Nephron (organoid): ENCODE measurements at regions not wholly inside any gene's neighbourhood (a gene's known extent, or its start where the extent isn't known, plus 50 kb on each side); places are given as distances from the start of the nearest gene placed in this dataset.

Source experiments
- H3K27ac Mint-ChIP-seq, 3 experiments: 2 replicates each; pipeline ENCODE4 v1.8.0; 2020; ENCODE audit warnings: mixed read lengths in 3 of 3, mild to moderate bottlenecking in 2 of 3, moderate library complexity in 1 of 3
- H3K27me3 Mint-ChIP-seq: 2 replicates; pipeline ENCODE4 v1.8.0; 2021; ENCODE audit warnings: low read depth, mild to moderate bottlenecking, moderate library complexity, mixed read lengths
- H3K36me3 Mint-ChIP-seq: 2 replicates; pipeline ENCODE4 v1.8.0; 2020; ENCODE audit warnings: low read depth, mixed read lengths
- H3K4me1 Mint-ChIP-seq: 2 replicates; pipeline ENCODE4 v1.8.0; 2020; ENCODE audit warnings: mixed read lengths
- H3K4me3 Mint-ChIP-seq, 3 experiments: 2 replicates each; pipeline ENCODE4 v1.8.0; 2020; ENCODE audit warnings: mild to moderate bottlenecking in 3 of 3, mixed read lengths in 3 of 3, moderate library complexity in 2 of 3
- H3K9me3 Mint-ChIP-seq: 2 replicates; pipeline ENCODE4 v1.8.0; 2020; ENCODE audit warnings: mixed read lengths
- CTCF ChIP-seq, 3 experiments: fragments of 200-600 bp; sonication (generic); IDR thresholded peaks; one replicate each; pipeline ENCODE4 v1.5.0; 2021; ENCODE audit warnings: antibody characterized with exemption in 3 of 3; ENCODE audit not compliant: unreplicated experiment in 3 of 3

DNA sequence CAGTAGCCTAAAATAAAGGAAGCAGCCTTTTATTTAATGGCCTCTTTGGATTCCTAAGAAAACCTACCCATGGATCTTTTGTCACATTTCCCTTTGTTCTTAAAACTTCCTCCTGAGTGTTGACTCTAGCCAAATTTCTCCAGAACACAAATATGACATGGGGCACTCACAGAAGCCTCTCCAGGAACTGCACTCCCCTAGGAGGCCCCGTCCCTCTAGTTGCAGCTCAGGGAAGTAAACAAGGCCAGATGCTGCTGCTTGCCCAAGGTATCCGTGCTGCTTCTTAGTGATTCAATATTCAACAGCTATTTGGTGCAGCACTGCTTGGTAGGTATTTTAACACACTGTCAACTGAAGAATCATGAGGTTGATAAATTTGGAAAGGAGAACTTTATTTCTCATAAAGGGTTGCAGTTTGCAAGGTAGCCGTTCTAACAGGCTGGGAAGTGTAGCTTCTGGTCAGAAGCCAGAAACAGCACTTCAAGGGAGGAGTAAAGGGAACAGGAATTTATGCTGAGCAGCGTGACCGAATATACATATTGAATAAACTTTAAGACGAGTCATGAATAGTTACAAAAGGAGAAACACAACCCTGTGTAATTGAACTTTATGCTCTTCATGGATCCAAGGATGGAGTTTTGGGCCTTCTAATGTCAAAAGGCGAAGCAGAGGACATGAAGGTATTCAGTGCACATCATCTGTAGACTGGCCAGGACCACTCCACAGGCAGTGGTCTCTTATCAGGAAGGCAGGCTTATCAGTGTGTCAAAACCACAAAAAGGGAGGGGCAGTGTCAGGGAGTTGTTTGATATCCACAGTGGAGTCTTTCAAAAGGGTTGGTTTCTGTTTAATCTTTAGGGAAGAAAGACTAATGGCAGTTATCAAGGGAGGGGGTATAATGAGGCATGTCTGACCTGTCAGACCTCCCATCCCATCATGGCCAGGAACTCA, 63.3 kb downstream of the CD24 start:
- Mint-ChIP-seq H3K27ac (no peak overlapping the region), H3K36me3 (no peaks in the 10 kb centered on the region), H3K4me3 (no peak overlapping the region), H3K4me1 (no peaks in the 10 kb centered on the region), H3K27me3 (no peaks in the 10 kb centered on the region), H3K9me3 (no peaks in the 10 kb centered on the region)
- no peak for TF ChIP-seq CTCF (IDR thresholded peaks at IDR 0.05; ENCODE audit: unreplicated experiment in 3 of 3)

DNA sequence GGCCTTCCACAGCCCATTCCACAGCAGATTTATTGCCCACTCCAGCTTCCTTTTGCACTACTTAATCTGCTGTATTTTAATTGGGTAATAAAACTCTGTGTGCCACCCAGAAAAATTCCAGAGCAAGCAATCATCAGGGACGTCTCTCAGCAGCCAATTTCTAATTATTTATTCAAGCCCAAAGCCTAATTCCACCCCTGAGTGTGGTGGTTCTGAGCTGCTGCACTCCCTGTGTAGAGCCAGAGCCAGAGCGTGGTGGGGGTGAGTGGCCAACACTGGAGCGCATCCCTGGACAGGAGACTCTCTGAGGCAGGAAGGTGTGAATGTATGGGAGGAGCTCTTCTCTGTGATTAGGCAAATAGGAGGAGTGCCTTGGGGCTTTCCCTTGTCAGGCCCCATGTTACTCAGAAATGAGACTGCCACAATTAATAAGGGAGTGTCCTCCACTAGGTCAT, 66.1 kb downstream of the CD24 start:
- H3K27ac Mint-ChIP-seq = peak overlapping the region; percentile 41 to 85 (median 42)
- no peak for TF ChIP-seq CTCF (IDR thresholded peaks at IDR 0.05; ENCODE audit: unreplicated experiment in 3 of 3)
- no peaks in the 10 kb centered on the region for H3K4me1 Mint-ChIP-seq
- peaks cover 7% of the 10 kb centered on the region for H3K9me3 Mint-ChIP-seq
- H3K4me3 Mint-ChIP-seq = no peak overlapping the region
- H3K27me3 Mint-ChIP-seq = no peaks in the 10 kb centered on the region
- H3K36me3 Mint-ChIP-seq = no peaks in the 10 kb centered on the region

DNA sequence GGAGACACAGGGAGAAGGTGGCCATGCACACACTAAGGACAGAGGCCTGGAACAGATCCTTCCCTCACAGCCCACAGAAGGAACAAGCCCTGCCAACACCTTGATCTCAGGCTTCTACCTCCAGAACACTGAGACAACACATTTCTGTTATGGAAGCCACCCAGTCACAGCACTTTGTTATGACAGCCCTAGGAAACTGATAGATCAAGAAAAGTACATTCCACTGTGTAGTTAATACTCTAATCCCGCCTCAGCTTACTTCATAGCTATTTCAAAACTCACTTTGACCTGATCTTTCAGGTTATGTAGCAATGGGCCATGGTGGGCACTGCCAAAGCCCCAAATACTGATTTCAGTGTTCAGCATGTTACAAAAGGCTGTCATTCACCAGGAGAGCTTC, 66.8 kb downstream of the CD24 start:
- no peaks in the 10 kb centered on the region for H3K36me3 Mint-ChIP-seq
- TF ChIP-seq CTCF (IDR thresholded peaks at IDR 0.05; ENCODE audit: unreplicated experiment in 3 of 3) = no peak
- H3K27me3 Mint-ChIP-seq = no peaks in the 10 kb centered on the region
- peaks cover 9% of the 10 kb centered on the region for H3K9me3 Mint-ChIP-seq
- H3K4me1 Mint-ChIP-seq = no peaks in the 10 kb centered on the region
- H3K27ac Mint-ChIP-seq = peak overlapping the region in 2 of 3 experiments; percentile 41 to 85
- H3K4me3 Mint-ChIP-seq = no peak overlapping the region

- peaks cover 12% of the 10 kb centered on the region for H3K9me3 Mint-ChIP-seq
- no peak overlapping the region for H3K27ac Mint-ChIP-seq
- no peaks in the 10 kb centered on the region for H3K36me3 Mint-ChIP-seq
- H3K27me3 Mint-ChIP-seq = no peaks in the 10 kb centered on the region
- no peak overlapping the region for H3K4me3 Mint-ChIP-seq
- TF ChIP-seq CTCF (IDR thresholded peaks at IDR 0.05; ENCODE audit: unreplicated experiment in 3 of 3) = no peak
- H3K4me1 Mint-ChIP-seq = no peaks in the 10 kb centered on the region
Measured at GRCh38 chr6:106906232-106906631, 68.3 kb downstream of the CD24 start.

DNA sequence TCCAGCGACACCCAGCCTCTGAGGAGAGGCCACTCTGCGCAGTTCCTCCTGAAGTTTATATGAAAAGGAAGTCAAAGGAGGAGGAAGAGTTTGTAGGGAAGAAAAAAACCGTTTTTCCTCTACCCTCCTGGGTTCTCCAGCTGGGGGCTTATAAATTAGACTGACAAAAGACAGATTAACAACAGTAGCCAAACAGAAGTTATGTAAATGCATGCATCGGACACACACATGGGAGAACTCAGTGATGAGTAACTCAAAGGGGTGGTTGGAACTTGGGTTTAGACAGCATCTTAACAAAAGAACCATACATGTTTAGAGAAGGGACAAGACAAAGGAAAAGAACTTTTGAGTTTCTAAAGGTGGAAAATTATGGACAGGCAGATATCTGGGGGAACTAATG, 71.2 kb downstream of the CD24 start:
- no peak overlapping the region for H3K27ac Mint-ChIP-seq
- H3K4me3 Mint-ChIP-seq = no peak overlapping the region
- no peaks in the 10 kb centered on the region for H3K27me3 Mint-ChIP-seq
- H3K4me1 Mint-ChIP-seq = no peaks in the 10 kb centered on the region
- H3K36me3 Mint-ChIP-seq = no peaks in the 10 kb centered on the region
- peaks cover 18% of the 10 kb centered on the region for H3K9me3 Mint-ChIP-seq
- no peak for TF ChIP-seq CTCF (IDR thresholded peaks at IDR 0.05; ENCODE audit: unreplicated experiment in 3 of 3)

GRCh38 chr6:106901062-106901461, 73.5 kb downstream of the CD24 start:
- no peaks in the 10 kb centered on the region for H3K36me3 Mint-ChIP-seq
- no peak overlapping the region for H3K27ac Mint-ChIP-seq
- H3K9me3 Mint-ChIP-seq = peaks cover 18% of the 10 kb centered on the region
- H3K27me3 Mint-ChIP-seq = no peaks in the 10 kb centered on the region
- no peak overlapping the region for H3K4me3 Mint-ChIP-seq
- TF ChIP-seq CTCF (IDR thresholded peaks at IDR 0.05; ENCODE audit: unreplicated experiment in 3 of 3) = no peak
- H3K4me1 Mint-ChIP-seq = no peaks in the 10 kb centered on the region
